GM21737 (cell line): ENCODE measurements at regions not wholly inside any gene's neighbourhood (a gene's known extent, or its start where the extent isn't known, plus 50 kb on each side); places are given as distances from the start of the nearest gene placed in this dataset.

Experiments used
- ATAC-seq: cut with Tn5 transposase; IDR thresholded peaks from one replicate; pipeline ENCODE4 v1.9.1; 2021; ENCODE audit warnings: mild to moderate bottlenecking, moderate library complexity; ENCODE audit not compliant: unreplicated experiment

- no peak for ATAC-seq
Measured at GRCh38 chr2:43129676-43130547, 96.5 kb downstream of the ZFP36L2 start.

- no peak for ATAC-seq
Measured at GRCh38 chr2:43128559-43128955, 97.8 kb downstream of the ZFP36L2 start.

DNA sequence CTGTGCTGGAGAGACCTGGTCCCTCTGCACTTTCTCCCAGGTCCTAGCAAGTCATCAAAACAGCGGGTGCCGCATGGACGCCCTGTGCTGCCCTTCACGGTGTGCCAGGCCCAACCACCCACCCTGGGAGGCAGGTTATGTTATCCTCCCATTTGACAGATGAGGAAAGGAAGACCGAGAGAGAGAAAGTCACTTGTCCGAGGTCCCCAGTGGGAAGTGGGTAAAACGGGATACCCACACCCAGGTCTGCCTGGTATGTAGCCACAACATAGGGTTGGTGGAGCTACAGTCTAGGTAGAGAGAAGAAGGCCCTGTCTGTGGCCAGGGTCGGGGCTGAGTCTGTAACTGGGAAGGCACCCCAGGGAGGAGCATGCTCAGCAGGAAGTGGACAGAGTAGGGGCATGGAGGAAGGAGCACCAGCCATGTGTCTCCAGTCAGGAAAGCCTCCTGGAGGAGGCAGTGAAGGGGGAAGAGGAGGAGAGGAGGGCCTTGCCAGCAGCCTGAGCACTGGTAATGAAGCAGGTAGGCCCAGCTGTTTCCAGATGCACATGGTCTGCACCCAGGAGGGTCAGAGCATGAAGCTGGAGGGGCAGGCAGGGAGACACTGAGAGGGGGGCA lies 98.4 kb downstream of the ZFP36L2 start:
- ATAC-seq, result no peak

GRCh38 chr2:43127208-43127940 lies 99.0 kb downstream of the ZFP36L2 start:
- ATAC-seq, result no peak

DNA sequence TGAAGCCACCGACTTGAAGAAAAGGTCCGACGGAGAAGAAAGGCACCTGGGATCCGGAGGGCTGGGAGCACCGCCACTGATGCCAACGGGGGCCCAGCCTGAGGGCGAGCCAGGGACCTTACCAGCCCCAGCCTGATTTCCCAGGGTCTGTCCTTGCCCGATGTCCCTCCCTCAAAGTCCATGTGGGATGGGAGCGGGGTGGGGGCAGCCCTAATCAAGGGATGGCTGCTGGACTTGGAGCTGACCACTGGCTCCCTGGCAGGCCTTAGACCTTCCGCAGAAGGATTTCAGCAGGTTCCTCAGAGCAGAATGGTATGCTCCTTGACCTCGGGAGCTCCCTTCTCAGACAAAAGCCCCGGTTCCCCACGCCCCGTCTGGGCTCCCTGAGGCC lies 99.6 kb downstream of the ZFP36L2 start:
- ATAC-seq, result no peak

- ATAC-seq, result no peak
Measured at GRCh38 chr2:43125090-43125998, 101.1 kb downstream of the ZFP36L2 start.

GRCh38 chr2:43124687-43125057 lies 101.7 kb downstream of the ZFP36L2 start:
- no peak for ATAC-seq

- no peak for ATAC-seq
Measured at GRCh38 chr2:43123981-43124686, 102.3 kb downstream of the ZFP36L2 start.

DNA sequence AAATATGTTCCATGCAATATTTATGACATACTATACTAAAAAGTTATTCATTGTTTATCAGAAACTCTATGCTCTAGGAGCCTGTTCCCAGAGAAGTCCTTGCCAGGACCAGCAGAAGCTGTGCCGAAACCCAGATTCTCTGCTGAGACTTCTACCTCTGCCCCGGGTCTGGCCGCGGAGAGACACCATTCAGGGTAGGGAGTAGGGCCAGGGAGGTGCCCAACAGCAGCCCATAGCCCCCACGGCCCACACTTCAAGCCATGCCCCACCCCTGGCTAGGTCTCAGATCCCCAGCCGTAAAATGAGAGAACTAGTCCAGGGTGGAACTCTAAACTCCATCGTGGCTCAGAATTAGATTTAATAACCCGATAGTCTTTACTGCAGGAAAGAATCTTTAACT lies 102.9 kb downstream of the ZFP36L2 start:
- ATAC-seq, result no peak

DNA sequence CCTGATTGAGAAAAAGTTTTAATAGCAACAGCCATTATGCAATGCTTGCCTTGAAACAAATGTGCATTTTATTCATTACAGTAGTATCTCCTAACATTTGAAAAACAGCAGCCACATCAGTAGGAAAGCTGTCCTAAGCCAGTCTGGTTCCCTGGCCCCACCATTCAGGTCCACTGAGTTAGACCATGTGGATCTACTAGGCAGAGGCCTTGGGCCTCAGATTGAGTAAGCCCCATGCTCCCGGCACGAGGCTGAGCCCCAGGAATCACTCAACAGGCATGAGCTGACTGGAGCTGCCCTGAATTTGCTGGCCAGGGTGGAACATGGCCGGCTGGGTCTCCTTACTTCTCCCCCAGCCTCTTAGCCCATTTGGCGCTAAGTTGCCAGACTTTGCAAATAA lies 103.4 kb downstream of the ZFP36L2 start:
- ATAC-seq, result no peak

DNA sequence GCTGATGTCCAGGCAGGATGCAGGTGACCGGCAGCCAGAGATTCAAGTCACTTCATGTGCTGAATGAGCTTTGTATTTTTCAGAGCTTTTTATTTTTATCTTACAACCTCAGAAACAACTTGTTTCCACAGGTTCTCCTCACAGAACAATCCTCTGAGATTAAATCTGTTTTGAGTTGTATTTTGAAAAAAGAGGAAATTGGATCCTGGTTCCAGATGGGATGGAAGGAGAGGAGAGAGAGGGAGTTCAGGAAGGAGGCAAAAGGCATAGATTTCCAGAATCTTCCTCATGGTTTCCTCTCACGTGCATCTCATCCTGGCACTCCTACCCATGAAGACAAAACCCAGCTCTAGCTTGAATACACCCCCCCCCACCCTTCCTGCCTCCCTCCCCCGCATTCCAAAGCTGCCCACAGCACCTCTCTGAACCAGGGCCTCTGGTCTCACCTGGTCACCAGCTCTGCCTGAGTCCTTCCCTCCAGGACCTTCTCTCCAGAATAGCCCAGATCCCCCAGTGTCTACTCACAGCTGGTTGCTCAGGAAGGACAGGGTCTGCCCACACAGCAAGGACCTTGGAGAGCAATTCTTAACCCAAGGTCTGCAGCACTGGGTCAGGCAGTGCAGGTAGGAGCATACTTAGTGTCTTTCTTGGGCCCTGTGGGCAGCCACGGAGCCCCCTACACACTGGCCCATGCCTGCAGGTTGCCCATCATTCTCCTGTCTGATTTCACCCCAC lies 104.7 kb downstream of the ZFP36L2 start:
- no peak for ATAC-seq

DNA sequence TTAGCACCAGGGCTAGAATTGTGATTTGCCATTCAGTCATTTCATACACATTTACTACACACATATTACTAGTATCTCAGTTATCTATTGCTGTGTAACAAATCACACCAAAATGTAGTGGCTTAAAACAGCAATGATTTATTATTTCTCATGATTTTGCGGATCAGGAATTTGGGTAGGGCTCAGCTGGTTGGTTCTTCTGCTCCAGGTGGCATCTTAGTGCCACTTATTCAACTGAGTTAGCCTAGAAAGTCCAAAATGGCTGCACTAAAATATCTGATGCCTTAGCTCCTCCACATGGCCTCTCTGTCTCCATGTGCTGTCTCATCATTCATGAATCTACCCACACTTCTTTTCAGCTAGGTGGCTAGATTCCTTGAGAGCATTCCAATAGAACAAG lies 107.1 kb downstream of the ZFP36L2 start:
- no peak for ATAC-seq

GRCh38 chr2:43117521-43118143 lies 108.8 kb downstream of the ZFP36L2 start:
- ATAC-seq, result no peak

- no peak for ATAC-seq
Measured at GRCh38 chr2:43116988-43117387, 109.4 kb downstream of the ZFP36L2 start.

DNA sequence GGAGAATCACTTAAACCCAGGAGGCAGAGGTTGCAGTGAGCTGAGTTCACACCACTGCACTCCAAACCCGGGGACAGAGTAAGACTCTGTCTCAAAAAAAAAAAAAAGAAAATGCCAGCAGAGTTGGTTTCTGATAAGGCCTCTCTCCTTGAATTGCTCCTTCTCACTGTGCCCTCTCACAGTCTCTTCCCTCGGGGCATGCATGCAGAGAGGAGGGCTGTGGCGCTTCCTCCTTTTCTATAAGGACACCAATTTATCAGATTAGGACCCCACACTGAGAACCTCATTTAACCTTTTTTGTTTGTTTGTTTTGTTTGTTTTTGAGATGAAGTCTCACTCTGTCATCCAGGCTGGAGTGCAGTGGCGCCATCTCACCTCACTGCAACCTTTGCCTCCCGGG lies 110.5 kb downstream of the ZFP36L2 start:
- ATAC-seq, result no peak

- ATAC-seq, result no peak
Measured at GRCh38 chr2:43114210-43114609, 112.2 kb downstream of the ZFP36L2 start.

GRCh38 chr2:43111788-43112554 lies 114.4 kb downstream of the ZFP36L2 start:
- ATAC-seq, result no peak

- no peak for ATAC-seq
Measured at GRCh38 chr2:43110442-43110871, 115.9 kb downstream of the ZFP36L2 start.
